ENCODE measurements at regions not wholly inside any gene's neighbourhood (a gene's known extent, or its start where the extent isn't known, plus 50 kb on each side); places are given as distances from the start of the nearest gene placed in this dataset.
A peak's percentile ranks its signal among the peaks of the same experiment; 100 is the strongest.
"Not testable (repeated sequence)": the region's sequence is repeated elsewhere in the genome, so short reads cannot be mapped to it uniquely, and the experiment has no call there.

DNA sequence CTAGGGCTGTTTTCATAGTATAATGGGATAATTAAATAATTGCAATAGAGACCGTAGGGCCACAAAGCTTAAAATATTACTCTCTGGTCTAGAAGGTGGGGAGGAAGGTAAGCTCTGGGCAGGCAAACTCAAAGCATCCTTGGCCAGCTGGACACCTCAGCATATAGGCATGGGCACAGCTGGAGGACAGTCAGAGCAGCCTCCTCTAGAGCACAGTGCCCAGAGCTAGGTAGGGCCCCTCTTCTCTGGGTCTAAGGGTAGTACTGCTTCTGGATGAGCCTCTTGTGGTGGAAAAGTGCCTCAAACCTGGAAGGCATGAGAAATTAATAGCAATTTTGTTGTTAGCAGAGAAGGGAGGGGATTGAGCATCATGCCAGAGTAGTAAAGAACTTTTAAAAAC, 116.9 kb upstream of the FOXN2 start:
- DNase-seq, result no peak

GRCh38 chr2:48198371-48198770, 116.1 kb upstream of the FOXN2 start:
- DNase-seq, result no peak

DNA sequence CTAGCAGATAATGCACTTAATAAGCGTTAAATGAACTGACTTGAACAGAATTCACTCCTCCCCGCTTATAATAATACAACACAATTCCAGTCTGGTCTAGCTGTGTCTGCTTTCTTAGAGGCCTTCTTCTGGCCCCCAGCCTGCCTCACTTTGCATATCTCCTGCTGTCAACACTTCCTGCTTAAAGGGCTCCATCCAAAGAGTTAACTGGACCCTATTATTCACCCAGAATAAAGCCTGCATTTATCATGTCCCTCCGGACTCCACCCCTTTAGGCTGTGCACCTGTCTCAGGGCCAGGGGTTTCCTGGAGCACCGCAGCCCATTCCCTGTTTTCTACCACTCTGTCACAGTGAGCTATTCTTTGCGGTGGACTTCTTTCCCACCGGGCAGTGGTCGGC, 115.4 kb upstream of the FOXN2 start:
- DNase-seq, result no peak

DNA sequence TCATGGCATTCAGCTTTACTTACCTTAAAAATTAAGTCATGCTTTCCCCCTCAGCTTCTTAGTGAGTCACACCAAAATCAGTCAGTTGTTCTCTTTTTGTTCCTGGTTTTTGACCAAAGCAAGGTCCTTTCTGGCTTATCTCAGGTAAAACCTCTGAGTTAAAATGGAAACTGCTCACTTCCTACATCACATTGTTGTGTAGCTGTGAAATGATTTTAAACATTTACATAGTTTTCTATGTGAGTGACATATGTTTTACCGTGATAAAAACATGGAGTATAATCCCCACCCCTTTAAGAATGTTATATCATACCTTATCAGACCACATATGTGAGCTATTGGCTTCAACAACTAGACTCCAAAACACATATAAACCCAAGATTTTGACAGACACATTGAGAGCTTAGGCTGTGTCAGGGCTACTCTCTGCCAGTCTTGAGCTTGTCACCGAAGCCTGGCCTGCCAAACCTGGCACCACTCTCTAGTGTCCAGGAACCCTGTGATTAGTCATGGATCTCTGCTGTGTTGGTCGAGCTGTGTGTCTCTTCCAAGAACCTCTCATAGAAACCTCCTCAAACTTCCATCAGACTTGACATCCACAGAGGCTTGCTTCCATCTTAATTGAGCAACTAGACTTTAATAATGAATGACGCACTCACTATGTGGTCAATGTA, 113.7 kb upstream of the FOXN2 start:
- DNase-seq, result no peak

GRCh38 chr2:48201435-48201834, 113.0 kb upstream of the FOXN2 start:
- DNase-seq, result not testable (repeated sequence)

GRCh38 chr2:48202863-48203642, 111.4 kb upstream of the FOXN2 start:
- DNase-seq, result no peak

DNA sequence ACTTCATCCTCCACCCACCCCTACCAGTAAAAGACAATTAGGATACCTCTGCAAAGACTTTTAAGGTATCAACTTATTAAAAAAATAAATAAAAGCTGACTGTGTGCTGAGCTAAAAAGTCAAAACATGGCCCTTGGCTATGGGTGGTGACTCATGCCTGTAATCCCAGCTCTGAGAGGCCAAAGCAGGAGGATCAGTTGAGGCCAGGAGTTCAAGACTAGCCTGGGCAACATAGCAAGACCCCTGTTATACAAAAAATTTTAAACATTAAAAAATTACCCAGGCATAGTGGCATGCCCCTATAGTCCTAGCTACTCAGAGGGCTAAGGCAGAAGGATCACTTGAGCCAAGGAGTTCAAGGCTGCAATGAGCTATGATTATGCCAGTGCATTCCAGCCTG, 110.8 kb upstream of the FOXN2 start:
- no peak for DNase-seq

GRCh38 chr2:48204750-48205136, 109.7 kb upstream of the FOXN2 start:
- no peak for DNase-seq

GRCh38 chr2:48205137-48205798, 109.2 kb upstream of the FOXN2 start:
- no peak for DNase-seq

DNA sequence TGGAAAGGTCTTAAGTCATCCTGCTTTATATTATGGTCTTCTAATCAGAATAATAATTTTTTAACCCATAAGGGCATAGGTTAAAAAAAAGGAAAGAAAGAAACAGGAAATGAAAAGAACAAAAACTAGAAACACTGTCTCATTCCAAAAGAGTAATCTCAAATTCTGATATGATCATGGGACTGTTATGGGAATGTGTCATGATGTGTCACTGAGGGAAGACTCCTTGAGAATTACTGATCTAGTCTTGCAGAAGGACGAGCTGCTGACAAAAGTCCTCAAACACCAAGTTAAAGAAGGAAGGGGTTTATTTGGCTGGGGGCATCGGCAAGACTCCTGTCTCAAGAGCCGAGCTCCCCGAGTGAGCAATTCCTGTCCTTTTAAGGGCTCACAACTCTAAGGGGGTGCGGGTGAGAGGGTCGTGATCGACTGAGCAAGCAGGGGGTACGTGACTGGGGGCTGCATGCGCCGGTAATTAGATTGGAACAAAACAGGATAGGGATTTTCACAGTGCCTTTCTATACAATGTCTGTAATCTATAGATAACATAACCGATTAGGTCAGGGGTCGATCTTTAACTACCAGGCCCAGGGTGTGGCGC, 108.3 kb upstream of the FOXN2 start:
- peak; percentile 44 for DNase-seq

DNA sequence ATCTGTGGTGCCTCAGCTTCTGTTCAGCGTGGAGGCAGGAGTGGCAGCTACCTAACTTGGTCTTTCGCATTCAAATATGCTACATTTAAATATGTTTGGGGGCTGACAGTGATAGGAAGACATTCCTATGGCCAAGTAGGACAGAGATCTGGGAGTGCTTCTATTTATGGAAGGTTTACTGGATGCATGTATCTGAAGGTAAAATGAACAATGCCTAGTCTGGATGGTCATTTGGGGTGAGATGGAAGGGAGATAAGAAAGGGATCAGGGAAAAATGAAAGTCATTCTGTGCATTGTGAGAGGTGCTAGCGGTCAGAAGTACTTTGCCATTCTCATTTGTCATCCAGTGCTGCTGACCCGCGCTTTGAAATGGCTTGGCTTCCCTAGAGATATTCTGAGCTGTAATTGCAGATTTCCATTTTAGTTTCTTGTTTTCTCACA, 107.3 kb upstream of the FOXN2 start:
- no peak for DNase-seq

DNA sequence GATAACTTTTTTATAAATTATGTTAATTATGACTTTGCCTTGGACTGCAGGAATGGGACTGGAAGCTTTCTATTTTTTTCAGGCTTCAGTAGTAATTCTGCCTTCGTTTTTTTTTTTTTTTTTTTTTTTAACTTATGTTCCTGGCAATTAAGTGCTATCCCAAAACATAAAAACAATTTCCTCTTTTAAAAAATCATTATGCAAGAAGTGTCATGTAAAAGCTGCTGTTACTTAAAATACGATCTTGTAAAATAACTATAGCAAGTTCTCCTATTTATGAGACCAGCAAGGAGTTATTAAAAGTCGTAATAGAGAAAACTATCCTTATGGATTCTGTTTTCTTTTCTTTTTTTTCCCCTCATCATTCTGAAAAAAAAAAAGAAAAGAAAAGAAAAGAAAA, 106.6 kb upstream of the FOXN2 start:
- DNase-seq, result no peak

DNA sequence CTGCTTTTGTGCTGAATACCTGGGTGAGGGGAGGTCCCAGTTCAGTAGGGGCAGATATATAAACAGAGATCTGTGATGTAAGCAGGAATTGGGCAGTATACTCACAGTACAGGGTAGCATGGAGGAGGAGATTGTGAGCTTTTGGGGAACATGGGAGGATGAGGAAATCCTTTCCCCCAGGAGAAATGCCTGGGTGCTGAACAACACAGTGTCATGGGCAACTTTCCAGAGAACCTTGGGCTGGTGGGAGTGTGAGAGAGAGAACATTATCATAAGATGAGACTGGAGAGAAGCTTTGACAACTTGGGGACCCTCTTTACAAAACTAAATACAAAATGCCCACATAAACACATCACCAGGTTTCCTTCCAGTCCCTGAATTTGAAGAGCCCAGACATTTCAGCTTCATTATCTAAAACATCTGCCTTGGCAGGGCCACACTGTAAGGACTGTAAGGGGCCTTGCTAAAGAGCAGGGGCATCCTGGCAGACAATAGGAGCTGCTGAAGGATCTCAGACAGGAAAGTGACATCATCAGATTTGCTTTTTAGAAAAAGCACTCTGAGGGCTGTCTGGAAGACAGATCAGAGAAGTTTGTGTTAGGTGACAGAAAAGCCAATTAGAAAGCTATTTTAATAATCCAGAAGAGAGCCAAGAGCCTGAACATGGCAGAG, 105.1 kb upstream of the FOXN2 start:
- peak; percentile 81 for DNase-seq

GRCh38 chr2:48210189-48210588, 104.3 kb upstream of the FOXN2 start:
- DNase-seq, result no peak

- no peak for DNase-seq
These were observed 100.8 kb upstream of the FOXN2 start for GRCh38 chr2:48213646-48214045.

DNA sequence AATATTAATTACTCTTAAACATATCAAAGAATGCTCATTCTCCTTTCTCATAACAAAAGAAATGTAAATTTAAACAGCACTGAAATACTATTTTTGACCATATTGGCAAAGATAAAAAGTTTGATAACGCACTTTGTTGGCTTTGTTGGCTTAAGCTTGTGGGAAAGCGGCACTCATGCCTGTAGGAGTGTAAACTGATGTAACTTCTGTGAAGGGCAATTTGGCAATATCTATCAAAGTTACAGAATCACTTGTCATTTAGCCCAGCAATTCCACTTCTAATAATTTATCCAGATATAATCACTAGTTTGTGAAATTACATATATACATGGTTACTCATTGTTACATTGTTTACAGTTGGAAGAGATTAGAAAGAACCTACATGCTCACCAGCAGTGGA, 96.3 kb upstream of the FOXN2 start:
- no peak for DNase-seq

- no peak for DNase-seq
These were observed 95.3 kb upstream of the FOXN2 start for GRCh38 chr2:48219234-48219554.

DNA sequence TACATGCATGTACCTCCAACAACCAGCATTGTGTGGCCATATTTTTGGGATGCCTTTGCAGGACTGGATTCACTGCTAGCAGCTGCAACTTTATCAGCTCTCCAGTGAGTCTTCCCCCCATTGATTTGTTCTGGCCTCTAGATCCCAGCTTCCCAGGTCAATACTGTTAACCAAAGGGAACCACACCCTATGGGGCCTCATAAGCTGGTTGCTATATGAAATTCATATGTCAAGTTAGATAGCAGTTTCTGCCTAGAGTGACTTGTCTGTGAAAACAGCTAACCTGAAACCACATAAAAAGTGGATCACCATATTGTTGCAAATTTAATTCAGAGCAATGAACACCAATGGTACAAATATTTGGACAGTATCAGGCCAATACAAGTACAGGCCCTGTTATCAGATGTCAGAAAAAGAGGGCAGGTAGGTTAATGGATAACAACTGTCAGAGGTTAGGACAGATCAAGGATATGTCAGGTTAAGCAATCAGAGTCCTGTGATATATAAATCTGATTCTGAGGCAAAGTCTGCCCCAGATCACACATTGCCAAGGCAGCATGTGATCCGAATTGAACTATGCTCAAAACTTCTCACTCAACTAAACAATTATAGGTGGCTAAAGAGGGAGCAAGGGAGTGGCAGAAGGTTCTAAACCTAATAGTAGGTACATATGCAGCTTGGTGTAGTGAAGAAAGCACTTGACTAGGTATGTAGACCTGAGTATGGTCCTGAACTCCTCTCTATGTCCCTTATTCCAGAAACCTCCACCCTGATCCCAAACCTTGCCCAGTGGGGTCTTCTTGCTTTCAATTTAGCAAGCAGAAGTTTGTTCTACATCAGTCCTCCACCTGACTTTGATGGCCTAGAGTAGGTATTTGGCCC, 94.7 kb upstream of the FOXN2 start:
- DNase-seq, result no peak

GRCh38 chr2:48220501-48220900, 94.0 kb upstream of the FOXN2 start:
- no peak for DNase-seq

GRCh38 chr2:48221846-48222516, 92.5 kb upstream of the FOXN2 start:
- DNase-seq, result no peak

- no peak for DNase-seq
These were observed 86.7 kb upstream of the FOXN2 start for GRCh38 chr2:48227617-48228344.
